ENCODE measurements at regions not wholly inside any gene's neighbourhood (a gene's known extent, or its start where the extent isn't known, plus 50 kb on each side); places are given as distances from the start of the nearest gene placed in this dataset.

DNA sequence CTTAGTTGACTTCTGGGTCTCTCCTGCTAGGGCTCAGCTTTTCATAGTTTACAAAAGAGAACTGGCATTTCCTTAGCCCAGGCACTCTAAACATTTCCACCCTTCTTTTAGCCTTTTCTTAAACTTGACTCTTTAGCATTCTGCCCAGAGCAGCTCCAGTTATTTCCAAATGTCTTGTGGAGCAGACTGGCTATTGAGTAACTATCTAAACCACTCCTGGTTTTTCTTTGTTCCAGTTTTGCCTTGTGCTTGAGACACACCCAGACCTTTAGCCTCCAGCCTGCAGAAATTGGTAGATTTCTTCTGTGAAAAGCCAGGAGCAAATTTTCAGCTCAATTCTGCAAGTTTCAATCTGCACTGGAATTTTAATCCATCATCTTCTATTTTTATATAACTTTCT lies 1813.1 kb downstream of the OLFM4 start:
- FAIRE-seq, result no peak

DNA sequence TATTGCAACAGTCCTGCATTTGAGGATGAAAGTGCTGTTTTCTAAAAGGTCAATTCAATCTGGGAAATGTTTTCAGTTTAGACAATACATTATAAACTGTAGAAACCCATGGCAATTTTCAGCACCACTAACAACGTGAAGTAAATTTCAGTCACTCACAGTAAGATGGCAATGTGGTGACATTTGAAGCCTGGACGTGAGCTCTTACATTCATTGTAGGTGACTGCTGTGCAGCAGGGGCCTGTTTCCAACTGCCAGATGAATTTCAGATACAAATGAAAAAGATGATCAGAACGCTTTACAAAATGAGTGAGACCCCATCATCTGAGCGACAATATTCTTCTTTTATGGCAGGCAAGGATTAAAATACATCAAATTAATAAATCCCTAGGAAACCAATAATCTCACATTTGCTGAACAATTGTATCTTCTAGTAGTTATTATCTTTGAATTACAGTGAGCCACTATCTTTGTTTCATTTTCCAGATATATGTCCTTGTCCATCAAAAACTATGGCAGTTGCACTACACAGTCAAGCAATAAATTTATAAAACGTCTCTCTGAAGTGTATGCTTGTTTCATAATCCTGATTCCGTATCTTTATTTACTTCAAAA lies 1816.8 kb downstream of the OLFM4 start:
- 42 to 55% (median 43%) methylated on average over 6 of the region's 6 CpGs for WGBS, 3 donors

More for the DNA sequence above, 1813.1 kb downstream of the OLFM4 start:
- H3K27me3 ChIP-seq (ENCODE audit: control insufficient read depth in 3 of 3, insufficient read depth in 3 of 3, low read length in 3 of 3), result no peaks in the 10 kb centered on the region
- H3K36me3 ChIP-seq (ENCODE audit: control insufficient read depth in 3 of 3, insufficient read depth in 2 of 3, low read depth in 1 of 3, low read length in 3 of 3), result no peaks in the 10 kb centered on the region
- no peaks in the 10 kb centered on the region for H3K9me3 ChIP-seq (ENCODE audit: control insufficient read depth in 2 of 2, insufficient read depth in 1 of 2, low read depth in 1 of 2, low read length in 1 of 2)
- no peak for DNase-seq
- H3K27ac ChIP-seq (ENCODE audit: low read depth in 1 of 3, low read length in 2 of 3), result no peak overlapping the region
- no peak overlapping the region for H3K4me3 ChIP-seq (ENCODE audit: low read depth in 1 of 3, low read length in 3 of 3)
- H3K4me1 ChIP-seq (ENCODE audit: control insufficient read depth in 3 of 3, insufficient read depth in 2 of 3, low read depth in 1 of 3, low read length in 2 of 3), result no peaks in the 10 kb centered on the region

DNA sequence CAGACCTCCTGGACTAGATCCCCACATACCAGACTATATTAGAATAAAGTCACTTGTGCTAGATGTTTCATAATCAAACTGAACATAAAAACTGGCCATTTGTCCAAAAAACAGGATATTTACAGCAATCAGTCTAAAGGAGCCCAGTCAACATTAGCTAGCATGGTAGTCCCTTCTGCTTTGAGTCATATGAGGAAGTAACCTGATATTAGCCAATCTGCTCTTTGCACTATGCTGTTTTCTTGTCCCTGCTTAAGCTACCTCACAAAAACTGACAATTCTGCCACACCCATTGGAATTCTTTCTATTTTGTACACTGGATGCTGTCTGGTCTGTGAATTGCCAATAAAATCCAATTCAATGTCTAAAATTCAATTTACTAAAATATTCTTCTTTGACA lies 1824.2 kb downstream of the OLFM4 start:
- DNase-seq (peak in 1 of 2 donors; percentile 2), FAIRE-seq (no peak)
- Histone ChIP-seq H3K9me3 (ENCODE audit: control insufficient read depth in 2 of 2, insufficient read depth in 1 of 2, low read depth in 1 of 2, low read length in 1 of 2) (no peaks in the 10 kb centered on the region), H3K27ac (ENCODE audit: low read depth in 1 of 3, low read length in 2 of 3) (no peak overlapping the region), H3K27me3 (ENCODE audit: control insufficient read depth in 3 of 3, insufficient read depth in 3 of 3, low read length in 3 of 3) (no peaks in the 10 kb centered on the region), H3K4me3 (ENCODE audit: low read depth in 1 of 3, low read length in 3 of 3) (no peak overlapping the region), H3K36me3 (ENCODE audit: control insufficient read depth in 3 of 3, insufficient read depth in 2 of 3, low read depth in 1 of 3, low read length in 3 of 3) (no peaks in the 10 kb centered on the region), H3K4me1 (ENCODE audit: control insufficient read depth in 3 of 3, insufficient read depth in 2 of 3, low read depth in 1 of 3, low read length in 2 of 3) (no peaks in the 10 kb centered on the region)

More for the DNA sequence above, 1816.8 kb downstream of the OLFM4 start:
- FAIRE-seq (no peak), DNase-seq (no peak)
- Histone ChIP-seq H3K9me3 (ENCODE audit: control insufficient read depth in 2 of 2, insufficient read depth in 1 of 2, low read depth in 1 of 2, low read length in 1 of 2) (no peaks in the 10 kb centered on the region), H3K27ac (ENCODE audit: low read depth in 1 of 3, low read length in 2 of 3) (no peak overlapping the region), H3K4me3 (ENCODE audit: low read depth in 1 of 3, low read length in 3 of 3) (no peak overlapping the region), H3K4me1 (ENCODE audit: control insufficient read depth in 3 of 3, insufficient read depth in 2 of 3, low read depth in 1 of 3, low read length in 2 of 3) (no peaks in the 10 kb centered on the region), H3K27me3 (ENCODE audit: control insufficient read depth in 3 of 3, insufficient read depth in 3 of 3, low read length in 3 of 3) (no peaks in the 10 kb centered on the region), H3K36me3 (ENCODE audit: control insufficient read depth in 3 of 3, insufficient read depth in 2 of 3, low read depth in 1 of 3, low read length in 3 of 3) (no peaks in the 10 kb centered on the region)

DNA sequence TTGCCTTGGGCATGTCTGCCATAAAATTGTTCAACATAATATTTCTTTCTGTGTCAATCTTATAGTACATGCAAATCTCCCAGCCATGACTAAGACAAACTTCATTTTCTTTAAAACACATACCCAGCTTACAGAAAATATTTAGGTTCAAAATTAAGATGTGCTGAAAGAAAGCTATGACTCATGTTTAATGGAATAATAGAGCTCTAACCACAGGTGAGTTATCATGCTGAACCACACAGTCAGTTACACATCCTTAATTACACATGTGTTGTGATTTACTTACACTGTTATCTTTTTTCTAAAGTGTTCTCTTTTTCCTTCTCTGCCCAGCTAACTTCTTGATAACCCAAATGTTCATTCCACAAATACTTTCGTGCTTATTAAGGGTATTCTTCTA lies 1831.2 kb downstream of the OLFM4 start:
- no peak for FAIRE-seq
- no peaks in the 10 kb centered on the region for H3K4me1 ChIP-seq (ENCODE audit: control insufficient read depth in 3 of 3, insufficient read depth in 2 of 3, low read depth in 1 of 3, low read length in 2 of 3)

DNA sequence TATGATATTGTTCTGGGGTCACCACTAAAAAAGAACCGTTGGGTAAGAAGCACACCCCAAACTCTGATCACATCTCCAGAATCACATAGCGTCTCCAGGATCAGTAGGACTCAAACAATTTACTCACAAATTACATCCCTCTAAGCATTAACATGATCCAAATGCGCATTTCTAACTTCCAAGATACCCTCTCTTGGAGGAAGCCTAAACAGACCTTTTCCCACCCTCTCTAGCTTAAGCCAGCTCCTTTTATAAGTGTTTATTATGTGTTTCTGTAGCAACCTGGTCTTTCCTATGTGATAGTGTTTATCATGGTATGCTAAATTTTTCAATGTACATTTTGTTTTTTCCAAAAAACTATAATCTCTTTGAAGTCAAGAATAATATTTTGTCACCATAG lies 1846.5 kb downstream of the OLFM4 start:
- WGBS, 3 donors, result 74 to 86% (median 85%) methylated on average over 3 of the region's 3 CpGs

More for the DNA sequence above, 1831.2 kb downstream of the OLFM4 start:
- 67 to 90% (median 72%) methylated on average over 1 of the region's 1 CpG for WGBS, 3 donors
- Histone ChIP-seq H3K36me3 (ENCODE audit: control insufficient read depth in 3 of 3, insufficient read depth in 2 of 3, low read depth in 1 of 3, low read length in 3 of 3) (no peaks in the 10 kb centered on the region), H3K27ac (ENCODE audit: low read depth in 1 of 3, low read length in 2 of 3) (no peak overlapping the region), H3K27me3 (ENCODE audit: control insufficient read depth in 3 of 3, insufficient read depth in 3 of 3, low read length in 3 of 3) (no peaks in the 10 kb centered on the region), H3K9me3 (ENCODE audit: control insufficient read depth in 2 of 2, insufficient read depth in 1 of 2, low read depth in 1 of 2, low read length in 1 of 2) (no peaks in the 10 kb centered on the region), H3K4me3 (ENCODE audit: low read depth in 1 of 3, low read length in 3 of 3) (no peak overlapping the region)
- no peak for DNase-seq

DNA sequence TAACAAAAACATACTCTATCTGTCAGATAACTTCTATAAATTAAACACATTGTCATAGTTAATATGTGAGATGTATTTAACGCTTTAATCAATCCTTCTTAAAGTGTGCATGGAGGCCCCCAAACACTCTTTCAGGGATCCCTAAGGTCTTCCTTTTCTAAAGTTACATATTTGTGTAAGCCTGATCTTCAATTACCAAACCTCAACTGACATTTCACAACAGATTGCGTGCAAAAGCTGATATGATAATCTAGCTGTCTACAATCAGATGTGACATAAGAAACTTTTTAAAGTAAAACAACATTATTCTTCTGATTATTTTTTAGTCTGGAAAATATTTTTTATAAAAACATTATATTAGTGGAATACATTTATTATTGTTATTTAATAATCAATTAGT lies 1850.4 kb downstream of the OLFM4 start:
- H3K4me1 ChIP-seq (ENCODE audit: control insufficient read depth in 3 of 3, insufficient read depth in 2 of 3, low read depth in 1 of 3, low read length in 2 of 3), result no peaks in the 10 kb centered on the region
- no peaks in the 10 kb centered on the region for H3K9me3 ChIP-seq (ENCODE audit: control insufficient read depth in 2 of 2, insufficient read depth in 1 of 2, low read depth in 1 of 2, low read length in 1 of 2)
- DNase-seq, result no peak
- WGBS, 3 donors, result 76 to 87% (median 77%) methylated on average over 2 of the region's 2 CpGs
- no peaks in the 10 kb centered on the region for H3K27me3 ChIP-seq (ENCODE audit: control insufficient read depth in 3 of 3, insufficient read depth in 3 of 3, low read length in 3 of 3)
- H3K4me3 ChIP-seq (ENCODE audit: low read depth in 1 of 3, low read length in 3 of 3), result no peak overlapping the region
- H3K36me3 ChIP-seq (ENCODE audit: control insufficient read depth in 3 of 3, insufficient read depth in 2 of 3, low read depth in 1 of 3, low read length in 3 of 3), result no peaks in the 10 kb centered on the region
- H3K27ac ChIP-seq (ENCODE audit: low read depth in 1 of 3, low read length in 2 of 3), result no peak overlapping the region
- FAIRE-seq, result no peak

More for the DNA sequence above, 1846.5 kb downstream of the OLFM4 start:
- FAIRE-seq (no peak), DNase-seq (no peak)
- Histone ChIP-seq H3K36me3 (ENCODE audit: control insufficient read depth in 3 of 3, insufficient read depth in 2 of 3, low read depth in 1 of 3, low read length in 3 of 3) (no peaks in the 10 kb centered on the region), H3K27me3 (ENCODE audit: control insufficient read depth in 3 of 3, insufficient read depth in 3 of 3, low read length in 3 of 3) (no peaks in the 10 kb centered on the region), H3K4me3 (ENCODE audit: low read depth in 1 of 3, low read length in 3 of 3) (no peak overlapping the region), H3K27ac (ENCODE audit: low read depth in 1 of 3, low read length in 2 of 3) (no peak overlapping the region), H3K9me3 (ENCODE audit: control insufficient read depth in 2 of 2, insufficient read depth in 1 of 2, low read depth in 1 of 2, low read length in 1 of 2) (no peaks in the 10 kb centered on the region), H3K4me1 (ENCODE audit: control insufficient read depth in 3 of 3, insufficient read depth in 2 of 3, low read depth in 1 of 3, low read length in 2 of 3) (no peaks in the 10 kb centered on the region)

DNA sequence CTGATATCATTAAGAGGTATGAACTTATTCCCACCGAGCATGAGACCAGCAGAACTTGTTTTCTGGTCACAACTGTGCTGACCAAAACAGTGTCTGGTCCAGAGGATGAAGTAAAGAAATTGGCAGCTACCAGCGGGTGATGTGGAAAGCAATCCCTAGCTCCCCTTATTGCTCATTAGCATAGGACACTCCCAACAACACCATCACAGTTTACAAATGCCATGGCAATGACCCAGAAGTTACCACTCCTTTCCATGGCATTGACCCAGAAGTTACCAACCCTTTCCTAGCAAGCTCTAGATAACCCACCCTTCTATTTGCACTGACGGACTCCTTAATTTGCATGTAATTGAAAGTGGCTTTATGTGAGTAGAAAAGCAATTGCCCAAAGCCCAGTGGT lies 1856.1 kb downstream of the OLFM4 start:
- Histone ChIP-seq H3K4me1 (ENCODE audit: control insufficient read depth in 3 of 3, insufficient read depth in 2 of 3, low read depth in 1 of 3, low read length in 2 of 3) (no peaks in the 10 kb centered on the region), H3K4me3 (ENCODE audit: low read depth in 1 of 3, low read length in 3 of 3) (no peak overlapping the region), H3K27ac (ENCODE audit: low read depth in 1 of 3, low read length in 2 of 3) (no peak overlapping the region), H3K36me3 (ENCODE audit: control insufficient read depth in 3 of 3, insufficient read depth in 2 of 3, low read depth in 1 of 3, low read length in 3 of 3) (no peaks in the 10 kb centered on the region), H3K27me3 (ENCODE audit: control insufficient read depth in 3 of 3, insufficient read depth in 3 of 3, low read length in 3 of 3) (no peaks in the 10 kb centered on the region), H3K9me3 (ENCODE audit: control insufficient read depth in 2 of 2, insufficient read depth in 1 of 2, low read depth in 1 of 2, low read length in 1 of 2) (no peaks in the 10 kb centered on the region)
- DNase-seq (no peak), FAIRE-seq (no peak)
- 70 to 79% (median 73%) methylated on average over 3 of the region's 3 CpGs for WGBS, 3 donors

DNA sequence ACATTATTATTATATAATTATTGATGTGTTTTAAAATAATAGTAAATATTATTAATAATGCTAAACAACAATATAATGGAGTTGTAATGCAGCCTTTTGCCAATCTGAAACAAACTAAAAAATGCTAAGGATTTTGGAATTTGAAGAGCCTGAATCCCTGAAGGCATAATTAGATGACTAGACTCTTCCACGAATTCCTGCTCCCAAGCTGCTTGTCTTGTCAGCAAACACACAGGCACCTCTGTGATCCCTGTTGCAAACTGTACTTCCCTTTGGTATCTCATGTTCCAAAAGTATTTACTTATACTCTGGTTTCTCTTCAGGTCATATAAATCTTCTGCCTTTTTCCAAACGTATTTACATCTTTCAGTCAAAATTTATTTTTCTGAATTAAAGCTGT lies 1862.4 kb downstream of the OLFM4 start:
- 42 to 48% (median 45%) methylated on average over 2 of the region's 2 CpGs for WGBS, 3 donors
- no peak for DNase-seq
- no peaks in the 10 kb centered on the region for H3K36me3 ChIP-seq (ENCODE audit: control insufficient read depth in 3 of 3, insufficient read depth in 2 of 3, low read depth in 1 of 3, low read length in 3 of 3)
- no peaks in the 10 kb centered on the region for H3K4me1 ChIP-seq (ENCODE audit: control insufficient read depth in 3 of 3, insufficient read depth in 2 of 3, low read depth in 1 of 3, low read length in 2 of 3)
- no peak overlapping the region for H3K27ac ChIP-seq (ENCODE audit: low read depth in 1 of 3, low read length in 2 of 3)
- no peak overlapping the region for H3K4me3 ChIP-seq (ENCODE audit: low read depth in 1 of 3, low read length in 3 of 3)
- no peaks in the 10 kb centered on the region for H3K27me3 ChIP-seq (ENCODE audit: control insufficient read depth in 3 of 3, insufficient read depth in 3 of 3, low read length in 3 of 3)
- no peaks in the 10 kb centered on the region for H3K9me3 ChIP-seq (ENCODE audit: control insufficient read depth in 2 of 2, insufficient read depth in 1 of 2, low read depth in 1 of 2, low read length in 1 of 2)
- no peak for FAIRE-seq

DNA sequence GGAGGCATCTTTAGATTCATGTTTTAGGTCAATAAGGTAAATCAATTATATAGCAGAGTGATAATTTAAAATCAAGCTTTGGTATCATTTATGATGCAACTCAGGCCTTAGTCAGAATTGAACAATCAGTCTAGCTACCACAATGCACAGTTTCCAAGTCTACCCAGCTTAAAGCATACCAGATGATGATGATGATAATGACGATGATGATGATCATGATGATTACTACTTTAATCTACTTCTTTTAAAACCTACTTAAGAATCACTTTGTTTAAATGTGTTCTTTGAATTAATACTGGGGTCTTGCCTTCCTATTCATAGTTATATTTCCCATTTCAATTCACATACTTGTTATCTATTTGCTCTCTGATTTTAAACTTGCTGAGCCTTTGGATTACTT lies 1872.7 kb downstream of the OLFM4 start:
- FAIRE-seq (no peak), DNase-seq (no peak)
- Histone ChIP-seq H3K9me3 (ENCODE audit: control insufficient read depth in 2 of 2, insufficient read depth in 1 of 2, low read depth in 1 of 2, low read length in 1 of 2) (no peaks in the 10 kb centered on the region), H3K4me1 (ENCODE audit: control insufficient read depth in 3 of 3, insufficient read depth in 2 of 3, low read depth in 1 of 3, low read length in 2 of 3) (no peaks in the 10 kb centered on the region), H3K4me3 (ENCODE audit: low read depth in 1 of 3, low read length in 3 of 3) (no peak overlapping the region), H3K27me3 (ENCODE audit: control insufficient read depth in 3 of 3, insufficient read depth in 3 of 3, low read length in 3 of 3) (no peaks in the 10 kb centered on the region), H3K27ac (ENCODE audit: low read depth in 1 of 3, low read length in 2 of 3) (no peak overlapping the region), H3K36me3 (ENCODE audit: control insufficient read depth in 3 of 3, insufficient read depth in 2 of 3, low read depth in 1 of 3, low read length in 3 of 3) (no peaks in the 10 kb centered on the region)
- WGBS, 3 donors, result 79 to 89% (median 85%) methylated on average over 1 of the region's 1 CpG
